Endothelial cell of umbilical vein (primary cell): ENCODE measurements at regions not wholly inside any gene's neighbourhood (a gene's known extent, or its start where the extent isn't known, plus 50 kb on each side); places are given as distances from the start of the nearest gene placed in this dataset.

Experiments
- EZH2 ChIP-seq: IDR thresholded peaks from 2 replicates; pipeline ENCODE4 v1.6.1; 2012; ENCODE audit warnings: borderline replicate concordance, low read depth, mild to moderate bottlenecking, moderate library complexity, low read length, inconsistent platforms; ENCODE audit not compliant: severe bottlenecking
- POLR2A ChIP-seq: IDR thresholded peaks from 2 replicates; pipeline ENCODE4 v1.6.1; 2012; ENCODE audit warnings: low read depth, mild to moderate bottlenecking, control low read depth, low read length
- TF ChIP-seq, protein P1 (sequence below), 2 donors: IDR thresholded peaks; 1 replicate in 1 of 2; 2 replicates in 1 of 2; pipeline ENCODE4 v1.5.1; 2011; ENCODE audit warnings: low read length in 2 of 2, mild to moderate bottlenecking in 2 of 2, moderate library complexity in 2 of 2, control low read depth in 1 of 2, inconsistent platforms in 1 of 2, low read depth in 1 of 2; ENCODE audit not compliant: insufficient read depth in 1 of 2; ENCODE audit errors: extremely low read depth in 1 of 2

DNA sequence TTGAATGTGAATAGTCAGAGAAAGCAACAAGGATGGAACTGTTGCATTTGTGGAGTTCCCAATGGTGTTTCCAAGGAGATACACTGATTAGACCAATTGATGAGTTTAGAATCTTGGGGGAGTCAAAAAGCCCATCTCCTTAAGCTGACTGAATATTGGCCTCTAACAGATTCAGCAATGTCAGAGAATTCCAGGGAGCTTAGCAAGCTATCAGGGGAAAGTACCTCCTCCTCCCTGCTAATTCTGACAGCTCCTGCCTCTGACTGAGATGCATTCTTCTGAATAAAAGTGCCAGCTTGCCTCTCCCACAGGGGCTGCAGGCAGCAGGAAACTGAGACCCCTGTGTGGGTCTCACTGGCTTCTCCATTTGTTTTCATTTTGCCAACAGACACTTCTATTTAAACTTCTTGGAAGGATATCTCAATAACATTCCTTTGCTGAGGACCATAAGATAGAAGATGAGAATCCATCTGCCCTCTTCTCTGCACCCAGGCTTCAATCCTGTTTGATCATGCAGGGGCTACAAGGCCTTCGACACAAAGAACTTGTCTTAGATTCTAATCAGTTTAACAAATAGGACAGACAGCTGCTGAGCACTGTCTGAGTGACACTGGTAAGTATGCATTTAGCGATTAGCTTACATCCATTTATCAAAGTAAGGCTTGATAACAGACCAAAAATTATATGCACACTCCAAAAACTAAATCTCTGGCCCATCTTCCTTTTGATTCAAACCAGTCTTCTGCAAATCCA is 1080.8 kb downstream of the TUSC7 start:
- no peak for TF ChIP-seq EZH2
- TF ChIP-seq, protein P1, sequence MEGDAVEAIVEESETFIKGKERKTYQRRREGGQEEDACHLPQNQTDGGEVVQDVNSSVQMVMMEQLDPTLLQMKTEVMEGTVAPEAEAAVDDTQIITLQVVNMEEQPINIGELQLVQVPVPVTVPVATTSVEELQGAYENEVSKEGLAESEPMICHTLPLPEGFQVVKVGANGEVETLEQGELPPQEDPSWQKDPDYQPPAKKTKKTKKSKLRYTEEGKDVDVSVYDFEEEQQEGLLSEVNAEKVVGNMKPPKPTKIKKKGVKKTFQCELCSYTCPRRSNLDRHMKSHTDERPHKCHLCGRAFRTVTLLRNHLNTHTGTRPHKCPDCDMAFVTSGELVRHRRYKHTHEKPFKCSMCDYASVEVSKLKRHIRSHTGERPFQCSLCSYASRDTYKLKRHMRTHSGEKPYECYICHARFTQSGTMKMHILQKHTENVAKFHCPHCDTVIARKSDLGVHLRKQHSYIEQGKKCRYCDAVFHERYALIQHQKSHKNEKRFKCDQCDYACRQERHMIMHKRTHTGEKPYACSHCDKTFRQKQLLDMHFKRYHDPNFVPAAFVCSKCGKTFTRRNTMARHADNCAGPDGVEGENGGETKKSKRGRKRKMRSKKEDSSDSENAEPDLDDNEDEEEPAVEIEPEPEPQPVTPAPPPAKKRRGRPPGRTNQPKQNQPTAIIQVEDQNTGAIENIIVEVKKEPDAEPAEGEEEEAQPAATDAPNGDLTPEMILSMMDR (IDR thresholded peaks at IDR 0.05; ENCODE audit: extremely low read depth in 1 of 2, insufficient read depth in 1 of 2, low read depth in 1 of 2, low read length in 2 of 2) = no peak
- no peak for TF ChIP-seq POLR2A
